ENCODE measurements at regions not wholly inside any gene's neighbourhood (a gene's known extent, or its start where the extent isn't known, plus 50 kb on each side); places are given as distances from the start of the nearest gene placed in this dataset.

DNA sequence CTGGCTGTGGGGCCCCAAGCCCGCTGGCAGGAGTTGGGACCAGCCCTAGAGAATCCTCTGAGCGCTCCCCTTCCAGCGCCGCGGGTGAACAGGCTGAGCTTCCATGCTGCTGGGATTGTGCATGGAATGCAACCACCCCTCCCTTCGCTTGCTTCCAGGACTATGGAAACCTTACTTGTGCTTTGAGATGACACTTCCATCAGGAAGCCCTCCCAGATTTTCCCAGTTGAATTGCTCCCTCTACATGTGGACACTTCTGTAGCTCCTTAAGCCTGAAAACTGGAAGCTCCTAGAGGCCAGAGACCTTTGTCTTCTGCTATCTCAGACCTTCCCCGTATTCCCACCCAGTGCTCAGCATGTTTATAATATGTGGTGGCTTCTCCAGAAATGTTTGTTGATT lies 213.2 kb upstream of the RPL38 start:
- Mint-ChIP-seq H3K4me1 (ENCODE audit: low read depth) (no peaks in the 10 kb centered on the region), H3K27me3 (peaks cover 6% of the 10 kb centered on the region), H3K4me3 (no peak overlapping the region), H3K36me3 (ENCODE audit: low read depth) (no peaks in the 10 kb centered on the region), H3K9me3 (no peaks in the 10 kb centered on the region), H3K27ac (no peak overlapping the region)
- POLR2A ChIA-PET: no interaction called here
- no peaks in the 10 kb centered on the region for H3K4me1 ChIP-seq (ENCODE audit: insufficient read depth, low read length)
- H3K27me3 ChIP-seq (ENCODE audit: control insufficient read depth in 1 of 2, insufficient read depth in 2 of 2, low read length in 2 of 2): no peaks in the 10 kb centered on the region
- intact Hi-C loops (cut with DNase I, micrococcal nuclease): no loop called here
- TF ChIP-seq CTCF (IDR thresholded peaks at IDR 0.05): no peak
- no peak for ATAC-seq (ENCODE audit: poor library complexity)
- CTCF ChIA-PET: interaction anchor here (1.1 kb wide), 1 partner anchor 8 kb away, joined by 5 read pairs; no protein-coding TSS in a partner anchor
- H3K27ac ChIP-seq (ENCODE audit: low read depth in 1 of 2, low read length in 2 of 2): no peak overlapping the region
- H3K9me3 ChIP-seq (ENCODE audit: control insufficient read depth in 1 of 2, insufficient read depth in 1 of 2, low read length in 2 of 2): no peaks in the 10 kb centered on the region
- no peak overlapping the region for H3K4me3 ChIP-seq (ENCODE audit: low read length)
- no peak for DNase-seq
- H3K36me3 ChIP-seq (ENCODE audit: insufficient read depth, low read length): no peaks in the 10 kb centered on the region

GRCh38 chr17:73991260-73991659 lies 212.2 kb upstream of the RPL38 start:
- no peaks in the 10 kb centered on the region for H3K36me3 ChIP-seq (ENCODE audit: insufficient read depth, low read length)
- CTCF ChIA-PET: no interaction called here
- no peak overlapping the region for H3K4me3 ChIP-seq (ENCODE audit: low read length)
- H3K9me3 Mint-ChIP-seq: no peaks in the 10 kb centered on the region
- no peaks in the 10 kb centered on the region for H3K27me3 ChIP-seq (ENCODE audit: control insufficient read depth in 1 of 2, insufficient read depth in 2 of 2, low read length in 2 of 2)
- H3K4me3 Mint-ChIP-seq: no peak overlapping the region
- intact Hi-C loops (cut with DNase I, micrococcal nuclease): no loop called here
- ATAC-seq (ENCODE audit: poor library complexity) (no peak), DNase-seq (no peak)
- POLR2A ChIA-PET: no interaction called here
- peaks cover 6% of the 10 kb centered on the region for H3K27me3 Mint-ChIP-seq
- H3K4me1 Mint-ChIP-seq (ENCODE audit: low read depth): no peaks in the 10 kb centered on the region
- no peaks in the 10 kb centered on the region for H3K9me3 ChIP-seq (ENCODE audit: control insufficient read depth in 1 of 2, insufficient read depth in 1 of 2, low read length in 2 of 2)
- no peak overlapping the region for H3K27ac ChIP-seq (ENCODE audit: low read depth in 1 of 2, low read length in 2 of 2)
- no peak overlapping the region for H3K27ac Mint-ChIP-seq
- no peaks in the 10 kb centered on the region for H3K4me1 ChIP-seq (ENCODE audit: insufficient read depth, low read length)
- TF ChIP-seq CTCF (IDR thresholded peaks at IDR 0.05): no peak
- H3K36me3 Mint-ChIP-seq (ENCODE audit: low read depth): no peaks in the 10 kb centered on the region

GRCh38 chr17:73994946-73995345 lies 208.5 kb upstream of the RPL38 start:
- DNase-seq (no peak), ATAC-seq (ENCODE audit: poor library complexity) (no peak)
- Histone ChIP-seq H3K27ac (ENCODE audit: low read depth in 1 of 2, low read length in 2 of 2) (no peak overlapping the region), H3K4me3 (ENCODE audit: low read length) (no peak overlapping the region), H3K36me3 (ENCODE audit: insufficient read depth, low read length) (no peaks in the 10 kb centered on the region), H3K27me3 (ENCODE audit: control insufficient read depth in 1 of 2, insufficient read depth in 2 of 2, low read length in 2 of 2) (no peaks in the 10 kb centered on the region), H3K9me3 (ENCODE audit: control insufficient read depth in 1 of 2, insufficient read depth in 1 of 2, low read length in 2 of 2) (no peaks in the 10 kb centered on the region), H3K4me1 (ENCODE audit: insufficient read depth, low read length) (no peaks in the 10 kb centered on the region)
- Mint-ChIP-seq H3K27me3 (peaks cover 16% of the 10 kb centered on the region), H3K36me3 (ENCODE audit: low read depth) (no peaks in the 10 kb centered on the region), H3K4me3 (no peak overlapping the region), H3K4me1 (ENCODE audit: low read depth) (peaks cover 4% of the 10 kb centered on the region), H3K27ac (no peak overlapping the region), H3K9me3 (no peaks in the 10 kb centered on the region)
- TF ChIP-seq CTCF (IDR thresholded peaks at IDR 0.05): no peak
- POLR2A ChIA-PET: no interaction called here
- CTCF ChIA-PET: interaction anchor here (0.5 kb wide), 1 partner anchor 18 kb away, joined by 3 read pairs; no protein-coding TSS in a partner anchor
- intact Hi-C loops (cut with DNase I, micrococcal nuclease): loop anchor here in 1 of 2 experiments (5.0 kb wide), 1 partner anchor 1268 kb away; no protein-coding TSS in a partner anchor

Measured in CD4-positive, alpha-beta T cell (primary cell).